ENCODE measurements at regions not wholly inside any gene's neighbourhood (a gene's known extent, or its start where the extent isn't known, plus 50 kb on each side); places are given as distances from the start of the nearest gene placed in this dataset.
"Not testable (repeated sequence)": the region's sequence is repeated elsewhere in the genome, so short reads cannot be mapped to it uniquely, and the experiment has no call there.

- TF ChIP-seq POLR2A (IDR thresholded peaks at IDR 0.05; ENCODE audit: low read length) (no peak), GATA1 (IDR thresholded peaks at IDR 0.05; ENCODE audit: low read depth, low read length) (no peak)
- DNase-seq, result no peak
Observed at GRCh38 chr5:21024966-21025365, 1037.0 kb upstream of the CDH18 start.

GRCh38 chr5:21013237-21013636, 1025.2 kb upstream of the CDH18 start:
- no peak for DNase-seq
- TF ChIP-seq GATA1 (IDR thresholded peaks at IDR 0.05; ENCODE audit: low read depth, low read length) (no peak), POLR2A (IDR thresholded peaks at IDR 0.05; ENCODE audit: low read length) (no peak)

GRCh38 chr5:21007781-21008180, 1019.8 kb upstream of the CDH18 start:
- TF ChIP-seq POLR2A (IDR thresholded peaks at IDR 0.05; ENCODE audit: low read length) (no peak), GATA1 (IDR thresholded peaks at IDR 0.05; ENCODE audit: low read depth, low read length) (no peak)
- DNase-seq, result no peak

GRCh38 chr5:20988933-20989332, 1000.9 kb upstream of the CDH18 start:
- not testable (repeated sequence) for DNase-seq

- TF ChIP-seq GATA1 (IDR thresholded peaks at IDR 0.05; ENCODE audit: low read depth, low read length), result no peak
- TF ChIP-seq POLR2A (IDR thresholded peaks at IDR 0.05; ENCODE audit: low read length), result no peak
- DNase-seq, result no peak
Observed at GRCh38 chr5:20985754-20986153, 997.8 kb upstream of the CDH18 start.

- TF ChIP-seq POLR2A (IDR thresholded peaks at IDR 0.05; ENCODE audit: low read length), result no peak
- no peak for TF ChIP-seq GATA1 (IDR thresholded peaks at IDR 0.05; ENCODE audit: low read depth, low read length)
Observed at GRCh38 chr5:20974426-20974825, 986.4 kb upstream of the CDH18 start.

GRCh38 chr5:20972419-20972925, 984.5 kb upstream of the CDH18 start:
- DNase-seq, result no peak
- no peak for TF ChIP-seq POLR2A (IDR thresholded peaks at IDR 0.05; ENCODE audit: low read length)
- no peak for TF ChIP-seq GATA1 (IDR thresholded peaks at IDR 0.05; ENCODE audit: low read depth, low read length)

More at GRCh38 chr5:20974426-20974825, 986.4 kb upstream of the CDH18 start:
- DNase-seq, result no peak

- TF ChIP-seq POLR2A (IDR thresholded peaks at IDR 0.05; ENCODE audit: low read length), result no peak
- DNase-seq, result no peak
Observed at GRCh38 chr5:20959347-20959746, 971.3 kb upstream of the CDH18 start.

GRCh38 chr5:20958641-20959040, 970.6 kb upstream of the CDH18 start:
- DNase-seq, result no peak
- TF ChIP-seq GATA1 (IDR thresholded peaks at IDR 0.05; ENCODE audit: low read depth, low read length), result no peak
- no peak for TF ChIP-seq POLR2A (IDR thresholded peaks at IDR 0.05; ENCODE audit: low read length)

GRCh38 chr5:20956134-20956533, 968.1 kb upstream of the CDH18 start:
- no peak for DNase-seq
- TF ChIP-seq GATA1 (IDR thresholded peaks at IDR 0.05; ENCODE audit: low read depth, low read length) (no peak), POLR2A (IDR thresholded peaks at IDR 0.05; ENCODE audit: low read length) (no peak)

- no peak for DNase-seq
- TF ChIP-seq POLR2A (IDR thresholded peaks at IDR 0.05; ENCODE audit: low read length) (no peak), GATA1 (IDR thresholded peaks at IDR 0.05; ENCODE audit: low read depth, low read length) (no peak)
Observed at GRCh38 chr5:20949636-20950035, 961.6 kb upstream of the CDH18 start.

- DNase-seq, result not testable (repeated sequence)
Observed at GRCh38 chr5:20943183-20943971, 955.4 kb upstream of the CDH18 start.

GRCh38 chr5:20942603-20943002, 954.6 kb upstream of the CDH18 start:
- not testable (repeated sequence) for DNase-seq

- not testable (repeated sequence) for DNase-seq
Observed at GRCh38 chr5:20940786-20941185, 952.8 kb upstream of the CDH18 start.

GRCh38 chr5:20890936-20891335, 902.9 kb upstream of the CDH18 start:
- DNase-seq, result not testable (repeated sequence)

- DNase-seq, result not testable (repeated sequence)
Observed at GRCh38 chr5:20875726-20876125, 887.7 kb upstream of the CDH18 start.

- not testable (repeated sequence) for DNase-seq
Observed at GRCh38 chr5:20865892-20866291, 877.9 kb upstream of the CDH18 start.
